T-cell (primary cell): ENCODE measurements at regions not wholly inside any gene's neighbourhood (a gene's known extent, or its start where the extent isn't known, plus 50 kb on each side); places are given as distances from the start of the nearest gene placed in this dataset.
"Not testable (repeated sequence)": the region's sequence is repeated elsewhere in the genome, so short reads cannot be mapped to it uniquely, and the experiment has no call there.

Source experiments
- ATAC-seq, 4 experiments: fragments of 200-7000 bp in 3 of 4; fragments of 150-1000 bp in 1 of 4; cut with Tn5 transposase; replicated peaks in 1 of 4; 1 replicate in 3 of 4; 2 replicates in 1 of 4; pipeline ENCODE4 v1.10.0; 2021; ENCODE audit warnings: moderate library complexity in 3 of 4, mild to moderate bottlenecking in 2 of 4, moderate number of reproducible peaks in 1 of 4
- CTCF ChIA-PET, 2 donors: fragments of 300-600 bp; sonication (Branson Sonifier 250); formaldehyde crosslinking; loops; one replicate each; lab custom pipeline; 2022; ENCODE audit warnings: antibody characterized with exemption in 2 of 2; lab: Charles Lee
- POLR2A ChIA-PET, 2 donors: fragments of 300-600 bp; sonication (Branson Sonifier 250); formaldehyde crosslinking; loops; one replicate each; lab custom pipeline; 2022; ENCODE audit warnings: antibody characterized with exemption in 2 of 2; lab: Charles Lee
- DNase-seq, 35 experiments: peaks; one replicate each; pipeline versions ENCODE4 v3.0.0 to v3.0.0-alpha.2; 2013 to 2023
- H3K27ac ChIP-seq: one replicate; pipeline ENCODE4 v1.5.1; 2013; ENCODE audit warnings: low read length
- H3K27me3 ChIP-seq, 2 experiments: replicated peaks in 1 of 2; 1 replicate in 1 of 2; 2 replicates in 1 of 2; pipeline versions ENCODE4 v1.6.1 to v1.7.0; 2013; ENCODE audit warnings: low read length in 1 of 2, mixed read lengths in 1 of 2; ENCODE audit not compliant: control insufficient read depth in 2 of 2, insufficient read depth in 2 of 2; ENCODE audit errors: extremely low read depth in 1 of 2
- H3K36me3 ChIP-seq, 2 donors: 1 replicate in 1 of 2; 2 replicates in 1 of 2; pipeline versions ENCODE4 v1.6.1 to v1.7.0; 2013; ENCODE audit warnings: low read length in 1 of 2; ENCODE audit not compliant: control insufficient read depth in 2 of 2, insufficient read depth in 1 of 2; ENCODE audit errors: extremely low read depth in 1 of 2
- H3K4me1 ChIP-seq, 2 experiments: 1 replicate in 1 of 2; 2 replicates in 1 of 2; pipeline versions ENCODE4 v1.6.1 to v1.7.0; 2013; ENCODE audit warnings: low read length in 2 of 2, mixed read lengths in 1 of 2; ENCODE audit not compliant: insufficient read depth in 2 of 2, control insufficient read depth in 1 of 2; ENCODE audit errors: extremely low read depth in 1 of 2
- H3K4me3 ChIP-seq, 2 donors: 1 replicate in 1 of 2; 2 replicates in 1 of 2; pipeline versions ENCODE4 v1.5.1 to v1.7.0; 2013; ENCODE audit warnings: mild to moderate bottlenecking in 2 of 2, low read length in 1 of 2, moderate library complexity in 1 of 2; ENCODE audit not compliant: control insufficient read depth in 1 of 2; ENCODE audit errors: extremely low read depth in 1 of 2
- H3K9me3 ChIP-seq: 2 replicates; pipeline ENCODE4 v1.7.0; 2013
- H3K27ac Mint-ChIP-seq, 2 donors: one replicate each; pipeline ENCODE4 v1.8.0; 2020 to 2021; ENCODE audit warnings: mild to moderate bottlenecking in 2 of 2, mixed read lengths in 2 of 2
- H3K27me3 Mint-ChIP-seq, 2 donors: one replicate each; pipeline ENCODE4 v1.8.0; 2021 to 2022; ENCODE audit warnings: mixed read lengths in 2 of 2
- H3K36me3 Mint-ChIP-seq: one replicate; pipeline ENCODE4 v1.8.0; 2021; ENCODE audit warnings: mixed read lengths
- H3K4me1 Mint-ChIP-seq, 3 donors: one replicate each; pipeline ENCODE4 v1.8.0; 2020 to 2022; ENCODE audit warnings: mixed read lengths in 3 of 3, mild to moderate bottlenecking in 1 of 3
- H3K4me3 Mint-ChIP-seq, 3 donors: one replicate each; pipeline ENCODE4 v1.8.0; 2020 to 2022; ENCODE audit warnings: mild to moderate bottlenecking in 3 of 3, mixed read lengths in 3 of 3, moderate library complexity in 3 of 3
- H3K9me3 Mint-ChIP-seq, 3 donors: one replicate each; pipeline ENCODE4 v1.8.0; 2020 to 2022; ENCODE audit warnings: mixed read lengths in 3 of 3
- WGBS: methylation state at CpG from one replicate; pipeline ENCODE4 v1.1.5; 2013; ENCODE audit warnings: missing lambda C conversion rate; ENCODE audit not compliant: insufficient coverage; 5-methylcytosine and 5-hydroxymethylcytosine counted together

DNA sequence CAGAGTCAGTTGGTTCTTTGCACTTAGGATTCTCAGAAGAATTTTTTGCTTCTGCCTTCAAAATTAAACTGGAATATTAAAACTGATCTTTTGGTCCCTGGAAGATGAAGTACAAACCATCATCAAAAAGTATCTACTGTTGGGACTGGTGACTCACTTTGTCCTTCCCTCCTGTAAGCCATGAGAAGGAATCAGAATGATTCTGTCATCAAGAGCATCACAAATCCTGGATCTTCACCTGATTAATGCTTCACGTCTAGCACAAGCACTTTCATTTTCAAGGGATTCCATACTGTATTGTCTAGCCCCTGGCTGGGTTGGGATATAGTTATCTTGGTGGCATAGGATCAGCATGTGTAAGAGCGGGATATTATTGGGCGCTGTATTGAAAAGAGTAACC lies 69.3 kb upstream of the CYP1B1 start:
- 100% methylated on average over 2 of the region's 3 CpGs for WGBS
- no peaks in the 10 kb centered on the region for H3K36me3 Mint-ChIP-seq
- ATAC-seq (no peak), DNase-seq (no peak)
- Histone ChIP-seq H3K4me3 (no peak overlapping the region), H3K4me1 (no peaks in the 10 kb centered on the region), H3K36me3 (no peaks in the 10 kb centered on the region), H3K27ac (no peak overlapping the region), H3K9me3 (no peaks in the 10 kb centered on the region), H3K27me3 (peaks cover 0 to 9% of the 10 kb centered on the region in 2 experiments)
- CTCF ChIA-PET, result no interaction called here
- no peak overlapping the region for H3K4me3 Mint-ChIP-seq
- H3K4me1 Mint-ChIP-seq, result no peaks in the 10 kb centered on the region
- peaks cover 10 to 20% of the 10 kb centered on the region in 2 donors for H3K27me3 Mint-ChIP-seq
- H3K27ac Mint-ChIP-seq, result no peak overlapping the region
- POLR2A ChIA-PET, result no interaction called here
- H3K9me3 Mint-ChIP-seq, result peaks cover 0 to 7% (median 0%) of the 10 kb centered on the region in 3 donors

DNA sequence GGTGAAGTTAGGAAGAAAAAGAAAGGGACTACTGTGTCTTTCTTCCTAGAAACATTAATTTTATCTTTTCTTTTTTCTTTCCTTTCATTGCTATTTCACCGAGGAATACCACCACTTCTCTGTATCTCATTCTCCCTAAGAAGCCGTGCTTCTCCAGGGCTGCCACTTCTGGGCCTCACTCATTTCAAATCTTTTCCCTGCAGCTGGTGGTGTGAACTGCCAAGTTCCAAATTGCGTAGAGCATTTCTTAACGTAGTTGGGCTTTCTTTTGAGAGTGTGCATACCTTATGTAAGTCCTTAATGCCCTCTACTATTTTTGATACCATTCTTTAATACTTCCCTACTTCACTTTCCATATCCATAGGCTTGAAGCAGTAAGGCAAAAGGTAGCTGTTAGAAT lies 66.7 kb upstream of the CYP1B1 start:
- no peaks in the 10 kb centered on the region for H3K36me3 ChIP-seq
- no peak overlapping the region for H3K27ac ChIP-seq
- Mint-ChIP-seq H3K9me3 (peaks cover 0 to under 1% (median 0%) of the 10 kb centered on the region in 3 donors), H3K4me3 (no peak overlapping the region), H3K4me1 (no peaks in the 10 kb centered on the region), H3K36me3 (no peaks in the 10 kb centered on the region), H3K27ac (no peak overlapping the region), H3K27me3 (peaks cover 10 to 18% of the 10 kb centered on the region in 2 donors)
- 92% methylated on average over 2 of the region's 4 CpGs for WGBS
- ChIA-PET CTCF (no interaction called here), POLR2A (no interaction called here)
- H3K27me3 ChIP-seq, result peaks cover 0 to 3% of the 10 kb centered on the region in 2 experiments
- no peaks in the 10 kb centered on the region for H3K4me1 ChIP-seq
- ATAC-seq (no peak), DNase-seq (no peak)
- H3K4me3 ChIP-seq, result no peak overlapping the region
- no peaks in the 10 kb centered on the region for H3K9me3 ChIP-seq

DNA sequence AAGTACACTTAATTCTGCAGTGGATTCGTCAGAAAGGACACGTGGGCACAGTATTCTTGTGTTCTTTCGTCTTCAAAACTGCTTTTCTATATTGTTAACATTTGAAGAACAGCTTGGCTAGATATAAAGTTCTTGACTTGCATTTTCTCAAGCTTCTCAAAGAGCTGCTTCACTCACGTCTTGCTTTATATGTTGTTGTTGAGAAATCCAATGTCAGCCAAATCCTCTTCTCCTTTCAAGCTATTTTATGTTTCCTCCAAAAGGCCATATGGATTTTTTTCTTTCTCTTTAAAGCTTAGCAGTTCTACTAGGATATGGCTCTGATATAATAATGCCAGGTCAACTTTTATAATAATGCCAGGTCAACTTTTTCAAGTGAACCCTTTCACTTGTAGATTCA lies 65.5 kb upstream of the CYP1B1 start:
- ChIA-PET POLR2A (no interaction called here), CTCF (no interaction called here)
- H3K27me3 ChIP-seq, result peaks cover 0 to 3% of the 10 kb centered on the region in 2 experiments
- no peak for ATAC-seq
- Mint-ChIP-seq H3K4me1 (no peaks in the 10 kb centered on the region), H3K36me3 (no peaks in the 10 kb centered on the region), H3K9me3 (no peaks in the 10 kb centered on the region), H3K4me3 (no peak overlapping the region), H3K27me3 (peaks cover 12 to 21% of the 10 kb centered on the region in 2 donors), H3K27ac (no peak overlapping the region)
- WGBS, result 79% methylated on average over 3 of the region's 4 CpGs
- H3K36me3 ChIP-seq, result no peaks in the 10 kb centered on the region
- no peaks in the 10 kb centered on the region for H3K9me3 ChIP-seq
- H3K27ac ChIP-seq, result no peak overlapping the region
- H3K4me1 ChIP-seq, result no peaks in the 10 kb centered on the region
- H3K4me3 ChIP-seq, result no peak overlapping the region
- DNase-seq, result no peak

DNA sequence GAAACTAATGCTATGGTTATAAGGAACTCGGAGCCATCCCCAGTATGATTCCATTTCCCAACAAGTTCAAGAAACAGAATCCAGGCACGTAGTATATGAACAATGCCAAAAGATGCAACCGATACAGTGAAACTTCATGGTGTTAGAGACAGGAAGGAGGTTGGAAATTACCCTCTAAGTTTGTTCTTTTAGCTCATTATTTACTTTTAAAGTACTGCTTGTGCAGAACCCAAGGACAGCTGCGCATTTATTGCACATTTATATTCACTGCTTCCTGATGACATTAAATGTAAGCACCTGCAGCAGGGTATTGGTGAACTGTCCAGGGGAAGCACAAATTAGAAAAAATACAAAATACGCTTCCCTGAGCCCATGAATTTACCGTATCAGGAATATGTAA lies 63.0 kb upstream of the CYP1B1 start:
- no peak overlapping the region for H3K27ac Mint-ChIP-seq
- H3K4me1 Mint-ChIP-seq, result no peaks in the 10 kb centered on the region
- no peaks in the 10 kb centered on the region for H3K36me3 ChIP-seq
- WGBS, result no CpG with 5 or more reads among the region's 6 CpGs
- H3K4me3 Mint-ChIP-seq, result no peak overlapping the region
- no peaks in the 10 kb centered on the region for H3K9me3 Mint-ChIP-seq
- H3K27me3 ChIP-seq, result peaks cover 0 to 3% of the 10 kb centered on the region in 2 experiments
- H3K27me3 Mint-ChIP-seq, result peaks cover 12 to 25% of the 10 kb centered on the region in 2 donors
- DNase-seq, result no peak
- ATAC-seq, result no peak
- no peak overlapping the region for H3K27ac ChIP-seq
- no peak overlapping the region for H3K4me3 ChIP-seq
- no peaks in the 10 kb centered on the region for H3K9me3 ChIP-seq
- ChIA-PET CTCF (no interaction called here), POLR2A (no interaction called here)
- H3K4me1 ChIP-seq, result no peaks in the 10 kb centered on the region
- no peaks in the 10 kb centered on the region for H3K36me3 Mint-ChIP-seq

DNA sequence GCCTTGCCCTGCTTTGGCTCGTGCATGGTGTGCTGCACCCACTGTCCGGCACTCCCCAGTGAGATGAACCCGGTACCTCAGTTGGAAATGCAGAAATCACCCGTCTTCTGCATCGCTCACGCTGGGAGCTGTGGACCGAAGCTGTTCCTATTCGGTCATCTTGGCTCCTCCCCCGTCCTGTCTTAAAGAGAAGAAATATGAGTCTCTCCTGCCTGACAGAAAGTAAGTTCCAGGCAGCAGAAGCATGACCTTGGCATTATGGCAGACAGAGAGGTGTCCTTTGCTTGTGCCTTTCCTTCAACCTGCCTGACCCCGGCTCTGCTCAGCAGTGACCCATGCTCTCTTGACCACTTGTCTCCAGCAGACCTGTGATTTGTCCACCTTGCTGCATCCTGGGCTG lies 62.5 kb upstream of the CYP1B1 start:
- H3K4me1 ChIP-seq, result no peaks in the 10 kb centered on the region
- 94% methylated on average over 6 of the region's 10 CpGs for WGBS
- no peak overlapping the region for H3K4me3 ChIP-seq
- H3K4me3 Mint-ChIP-seq, result no peak overlapping the region
- no peaks in the 10 kb centered on the region for H3K36me3 Mint-ChIP-seq
- DNase-seq (no peak), ATAC-seq (no peak)
- peaks cover 12 to 25% of the 10 kb centered on the region in 2 donors for H3K27me3 Mint-ChIP-seq
- no peaks in the 10 kb centered on the region for H3K9me3 Mint-ChIP-seq
- H3K27me3 ChIP-seq, result peaks cover 0 to 3% of the 10 kb centered on the region in 2 experiments
- H3K36me3 ChIP-seq, result no peaks in the 10 kb centered on the region
- H3K27ac ChIP-seq, result no peak overlapping the region
- no peaks in the 10 kb centered on the region for H3K9me3 ChIP-seq
- CTCF ChIA-PET, result no interaction called here
- H3K27ac Mint-ChIP-seq, result no peak overlapping the region
- POLR2A ChIA-PET, result no interaction called here
- no peaks in the 10 kb centered on the region for H3K4me1 Mint-ChIP-seq

DNA sequence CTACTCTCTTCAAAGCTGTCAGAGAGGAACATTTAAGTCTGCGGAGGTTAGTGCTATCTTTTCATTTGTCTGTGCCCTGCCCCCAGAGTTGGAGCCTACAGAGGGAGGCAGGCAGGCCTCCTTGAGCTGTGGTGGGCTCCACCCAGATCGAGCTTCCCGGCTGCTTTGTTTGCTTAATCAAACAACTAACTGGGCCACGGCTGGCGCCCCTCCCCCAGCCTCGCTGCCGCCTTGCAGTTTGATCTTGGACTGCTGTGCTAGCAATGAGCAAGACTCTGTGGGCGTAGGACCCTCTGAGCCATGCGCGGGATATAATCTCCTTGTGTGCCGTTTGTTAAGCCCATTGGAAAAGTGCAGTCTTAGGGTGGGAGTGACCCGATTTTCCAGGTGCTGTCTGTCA lies 62.0 kb upstream of the CYP1B1 start:
- H3K4me3 ChIP-seq, CTCF ChIA-PET, H3K4me1 ChIP-seq, H3K27ac ChIP-seq, H3K27me3 ChIP-seq, H3K4me1 Mint-ChIP-seq, H3K4me3 Mint-ChIP-seq, H3K36me3 Mint-ChIP-seq, H3K36me3 ChIP-seq, H3K9me3 Mint-ChIP-seq, H3K9me3 ChIP-seq, ATAC-seq, H3K27ac Mint-ChIP-seq, POLR2A ChIA-PET, DNase-seq: not testable (repeated sequence)
- peaks cover 12 to 25% of the 10 kb centered on the region in 2 donors for H3K27me3 Mint-ChIP-seq
- 87% methylated on average over 7 of the region's 12 CpGs for WGBS

DNA sequence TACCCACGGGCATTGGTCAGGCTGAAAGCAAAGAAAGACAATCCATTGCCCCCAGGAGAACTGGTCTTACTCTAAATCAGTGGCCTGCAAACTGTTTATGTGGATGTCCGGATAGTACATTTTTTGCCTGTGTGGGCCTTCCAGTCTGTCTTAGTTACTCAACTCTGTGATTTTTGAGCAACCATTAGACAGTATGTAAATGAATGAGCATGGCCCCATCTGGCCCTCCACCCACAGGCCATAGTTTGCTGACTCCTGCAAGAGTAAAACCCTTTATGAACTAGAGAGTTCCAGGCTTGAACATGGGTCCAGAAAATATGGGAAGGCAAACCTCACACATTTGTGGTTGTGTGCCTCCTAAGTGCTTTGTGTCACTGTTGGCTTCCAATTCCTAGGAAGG lies 55.7 kb upstream of the CYP1B1 start:
- Histone ChIP-seq H3K4me1 (no peaks in the 10 kb centered on the region), H3K4me3 (no peak overlapping the region), H3K9me3 (no peaks in the 10 kb centered on the region), H3K27ac (no peak overlapping the region), H3K36me3 (no peaks in the 10 kb centered on the region), H3K27me3 (no peaks in the 10 kb centered on the region)
- peaks cover 6 to 8% (median 7%) of the 10 kb centered on the region in 3 donors for H3K9me3 Mint-ChIP-seq
- ChIA-PET CTCF (no interaction called here), POLR2A (no interaction called here)
- H3K4me1 Mint-ChIP-seq, result no peaks in the 10 kb centered on the region
- DNase-seq (no peak), ATAC-seq (no peak)
- no peak overlapping the region for H3K4me3 Mint-ChIP-seq
- H3K27ac Mint-ChIP-seq, result no peak overlapping the region
- peaks cover under 1 to 4% of the 10 kb centered on the region in 2 donors for H3K27me3 Mint-ChIP-seq
- 100% methylated on average over 1 of the region's 2 CpGs for WGBS
- no peaks in the 10 kb centered on the region for H3K36me3 Mint-ChIP-seq
